WTC11 (cell line): ENCODE measurements at regions not wholly inside any gene's neighbourhood (a gene's known extent, or its start where the extent isn't known, plus 50 kb on each side); places are given as distances from the start of the nearest gene placed in this dataset.

Experiments used
- ATAC-seq: fragments of 200-7000 bp; cut with Tn5 transposase; 2 replicates; pipeline ENCODE4 v1.10.0; 2021; ENCODE audit warnings: mild to moderate bottlenecking, moderate library complexity
- CTCF ChIA-PET: fragments of 300-600 bp; sonication (Branson Sonifier 250); formaldehyde crosslinking; loops from one replicate; lab custom pipeline; 2021; ENCODE audit warnings: antibody characterized with exemption; lab: Charles Lee
- POLR2A ChIA-PET: fragments of 350-600 bp; sonication (Branson Sonifier 250); formaldehyde crosslinking; loops from one replicate; lab custom pipeline; 2021; ENCODE audit warnings: antibody characterized with exemption; lab: Charles Lee
- DNase-seq: peaks from one replicate; pipeline ENCODE4 v3.0.0; 2021; ENCODE audit warnings: low spot score
- H3K27ac Mint-ChIP-seq: 2 replicates; pipeline ENCODE4 v1.8.0; 2021; ENCODE audit warnings: mixed read lengths
- H3K27me3 Mint-ChIP-seq: 2 replicates; pipeline ENCODE4 v1.8.0; 2021; ENCODE audit warnings: low read depth, mild to moderate bottlenecking, moderate library complexity, mixed read lengths
- H3K36me3 Mint-ChIP-seq: 2 replicates; pipeline ENCODE4 v1.8.0; 2021; ENCODE audit warnings: mixed read lengths
- H3K4me1 Mint-ChIP-seq: 2 replicates; pipeline ENCODE4 v1.8.0; 2022; ENCODE audit warnings: mixed read lengths
- H3K4me3 Mint-ChIP-seq: 2 replicates; pipeline ENCODE4 v1.8.0; 2021; ENCODE audit warnings: mild to moderate bottlenecking, moderate library complexity, mixed read lengths
- H3K9me3 Mint-ChIP-seq: 2 replicates; pipeline ENCODE4 v1.8.0; 2021; ENCODE audit warnings: mixed read lengths
- AR ChIP-seq: fragments of 250-450 bp; sonication (Bioruptor Pico); IDR thresholded peaks from 2 replicates; pipeline ENCODE4 v1.9.0; 2021; ENCODE audit warnings: mild to moderate bottlenecking
- ATF1 ChIP-seq: sonication (generic); formaldehyde crosslinking; IDR thresholded peaks from 2 replicates; pipeline ENCODE4 v1.8.1; 2023; ENCODE audit warnings: mild to moderate bottlenecking, moderate library complexity, missing genetic modification reagents
- CBFB ChIP-seq: sonication (generic); formaldehyde crosslinking; IDR thresholded peaks from 2 replicates; pipeline ENCODE4 v1.8.1; 2022; ENCODE audit warnings: mild to moderate bottlenecking, low read depth, missing genetic modification reagents
- E2F1 ChIP-seq: sonication (generic); formaldehyde crosslinking; IDR thresholded peaks from 2 replicates; pipeline ENCODE4 v1.8.0; 2022; ENCODE audit warnings: mild to moderate bottlenecking, missing genetic modification reagents
- ELF4 ChIP-seq: sonication (generic); formaldehyde crosslinking; IDR thresholded peaks from 2 replicates; pipeline ENCODE4 v1.8.1; 2022; ENCODE audit warnings: low read depth, mild to moderate bottlenecking, moderate library complexity, missing genetic modification reagents
- ERG ChIP-seq: fragments of 250-450 bp; sonication (Bioruptor Pico); IDR thresholded peaks from 2 replicates; pipeline ENCODE4 v1.8.0; 2021; ENCODE audit warnings: mild to moderate bottlenecking
- ESRRA ChIP-seq: sonication (generic); formaldehyde crosslinking; IDR thresholded peaks from 2 replicates; pipeline ENCODE4 v1.8.1; 2022; ENCODE audit warnings: mild to moderate bottlenecking, missing genetic modification reagents, borderline replicate concordance
- GABPB1 ChIP-seq: sonication (generic); formaldehyde crosslinking; IDR thresholded peaks from 2 replicates; pipeline ENCODE4 v1.8.1; 2023; ENCODE audit warnings: mild to moderate bottlenecking, missing genetic modification reagents
- JUN ChIP-seq: sonication (generic); formaldehyde crosslinking; IDR thresholded peaks from 2 replicates; pipeline ENCODE4 v1.8.0; 2023; ENCODE audit warnings: mild to moderate bottlenecking, missing genetic modification reagents
- MLX ChIP-seq: sonication (generic); formaldehyde crosslinking; IDR thresholded peaks from 2 replicates; pipeline ENCODE4 v1.8.1; 2023; ENCODE audit warnings: mild to moderate bottlenecking, missing genetic modification reagents, moderate library complexity
- NFATC4 ChIP-seq: fragments of 250-450 bp; sonication (Bioruptor Pico); IDR thresholded peaks from 2 replicates; pipeline ENCODE4 v1.9.0; 2021; ENCODE audit warnings: mild to moderate bottlenecking
- NFE2L1 ChIP-seq: sonication (generic); formaldehyde crosslinking; IDR thresholded peaks from 2 replicates; pipeline ENCODE4 v1.8.1; 2023; ENCODE audit warnings: missing genetic modification reagents
- NR1H2 ChIP-seq: sonication (generic); formaldehyde crosslinking; IDR thresholded peaks from 2 replicates; pipeline ENCODE4 v1.9.0; 2021; ENCODE audit warnings: mild to moderate bottlenecking, moderate library complexity, missing genetic modification reagents
- NR3C1 ChIP-seq: sonication (generic); formaldehyde crosslinking; conservative IDR thresholded peaks from 2 replicates; pipeline ENCODE4 v1.8.1; 2023; ENCODE audit warnings: low read depth, mild to moderate bottlenecking, missing genetic modification reagents
- PRRX2 ChIP-seq: fragments of 250-450 bp; sonication (Bioruptor Pico); IDR thresholded peaks from 2 replicates; pipeline ENCODE4 v1.8.0; 2021; ENCODE audit warnings: mild to moderate bottlenecking
- RORB ChIP-seq: fragments of 250-450 bp; sonication (Bioruptor Pico); IDR thresholded peaks from 2 replicates; pipeline ENCODE4 v1.9.0; 2021; ENCODE audit warnings: mild to moderate bottlenecking
- SMAD3 ChIP-seq: sonication (generic); formaldehyde crosslinking; IDR thresholded peaks from 2 replicates; pipeline ENCODE4 v1.8.0; 2022; ENCODE audit warnings: missing genetic modification reagents, mild to moderate bottlenecking, borderline replicate concordance
- SP1 ChIP-seq: sonication (generic); formaldehyde crosslinking; conservative IDR thresholded peaks from 2 replicates; pipeline ENCODE4 v1.8.1; 2022; ENCODE audit warnings: missing genetic modification reagents
- ZMAT4 ChIP-seq: fragments of 250-450 bp; sonication (Bioruptor Pico); IDR thresholded peaks from 2 replicates; pipeline ENCODE4 v1.9.0; 2021; ENCODE audit warnings: mild to moderate bottlenecking
- ZNF416 ChIP-seq: fragments of 250-450 bp; sonication (Bioruptor Pico); IDR thresholded peaks from 2 replicates; pipeline ENCODE4 v1.9.0; 2021; ENCODE audit warnings: mild to moderate bottlenecking, inconsistent platforms
- ZNF532 ChIP-seq: fragments of 250-450 bp; sonication (Bioruptor Pico); IDR thresholded peaks from 2 replicates; pipeline ENCODE4 v1.9.0; 2021; ENCODE audit warnings: mild to moderate bottlenecking, borderline replicate concordance

- TF ChIP-seq PRRX2: no peak
Observed at GRCh38 chr2:189306525-189306924, 127.0 kb upstream of the COL5A2 start (continued).

- H3K9me3 Mint-ChIP-seq: peaks cover 7% of the 10 kb centered on the region
- H3K4me3 Mint-ChIP-seq: no peak overlapping the region
- DNase-seq (no peak), ATAC-seq (no peak)
- H3K4me1 Mint-ChIP-seq: 0 out of 2 replicates have a peak, but pooled peaks cover 3% of the 10 kb centered on the region
- H3K36me3 Mint-ChIP-seq: no peaks in the 10 kb centered on the region
- no peaks in the 10 kb centered on the region for H3K27me3 Mint-ChIP-seq
- no peak for TF ChIP-seq JUN (CRISPR knock-in tag)
- TF ChIP-seq NFE2L1 (CRISPR knock-in tag): no peak
- no peak for TF ChIP-seq SP1 (CRISPR knock-in tag)
- no peak for TF ChIP-seq CBFB (CRISPR knock-in tag)
- TF ChIP-seq NFATC4 (CRISPR knock-in tag): no peak
- no peak for TF ChIP-seq RORB
- no peak for TF ChIP-seq SMAD3
- TF ChIP-seq AR (CRISPR knock-in tag): no peak
- TF ChIP-seq ZNF532 (CRISPR knock-in tag): no peak
- TF ChIP-seq ESRRA (CRISPR knock-in tag): no peak
- TF ChIP-seq MLX (CRISPR knock-in tag): no peak
- POLR2A ChIA-PET: no interaction called here
- H3K27ac Mint-ChIP-seq: no peak overlapping the region
- CTCF ChIA-PET: no interaction called here
Observed at GRCh38 chr2:189308056-189308790, 128.7 kb upstream of the COL5A2 start.

- ATAC-seq (no peak), DNase-seq (no peak)
- H3K9me3 Mint-ChIP-seq: peaks cover 7% of the 10 kb centered on the region
- H3K27me3 Mint-ChIP-seq: no peaks in the 10 kb centered on the region
- H3K27ac Mint-ChIP-seq: no peak overlapping the region
- no peaks in the 10 kb centered on the region for H3K36me3 Mint-ChIP-seq
- POLR2A ChIA-PET: no interaction called here
- 0 out of 2 replicates have a peak, but pooled peaks cover 1% of the 10 kb centered on the region for H3K4me1 Mint-ChIP-seq
- CTCF ChIA-PET: no interaction called here
- H3K4me3 Mint-ChIP-seq: no peak overlapping the region
- TF ChIP-seq NR3C1: no peak
- no peak for TF ChIP-seq ZNF416 (CRISPR knock-in tag)
- no peak for TF ChIP-seq E2F1 (CRISPR knock-in tag)
- TF ChIP-seq GABPB1 (CRISPR knock-in tag): no peak
- TF ChIP-seq AR (CRISPR knock-in tag): no peak
- no peak for TF ChIP-seq ERG (CRISPR knock-in tag)
- TF ChIP-seq NR1H2 (CRISPR knock-in tag): no peak
- no peak for TF ChIP-seq ELF4 (CRISPR knock-in tag)
- TF ChIP-seq ZMAT4 (CRISPR knock-in tag): no peak
- TF ChIP-seq ATF1: no peak
Observed at GRCh38 chr2:189309331-189309730, 129.8 kb upstream of the COL5A2 start.
